ENCODE measurements at regions not wholly inside any gene's neighbourhood (a gene's known extent, or its start where the extent isn't known, plus 50 kb on each side); places are given as distances from the start of the nearest gene placed in this dataset.

DNA sequence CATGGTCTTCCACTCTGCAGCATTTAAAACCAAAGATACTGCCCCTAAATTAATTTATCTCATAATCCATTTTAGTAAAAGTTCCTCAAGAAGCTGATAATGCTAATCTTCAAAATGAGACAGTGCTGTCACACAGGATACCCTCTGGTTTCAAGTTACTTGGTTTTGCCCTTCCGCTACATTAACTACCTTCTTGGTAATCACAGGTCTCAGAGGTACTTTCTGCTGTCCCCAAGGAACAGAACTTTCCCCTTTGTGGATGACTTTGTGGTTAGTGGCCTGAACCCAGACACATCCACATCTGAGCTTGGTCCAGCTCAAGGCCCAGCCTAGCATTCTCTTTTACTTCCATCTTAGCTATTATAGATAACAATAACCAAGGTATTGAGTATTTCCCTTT, 88.8 kb upstream of the TMEM26 start:
- H2AFZ ChIP-seq (ENCODE audit: low read length): no peak overlapping the region
- POLR2A ChIA-PET (ENCODE audit: partially characterized antibody): no interaction called here
- H2BK15ac ChIP-seq (ENCODE audit: low read length): no peak overlapping the region
- no peak overlapping the region for H3K56ac ChIP-seq (replicated peaks; ENCODE audit: insufficient read length, low read depth, low read length)
- no peak overlapping the region for H3K27ac ChIP-seq (ENCODE audit: low read depth, low read length)
- no peak overlapping the region for H4K8ac ChIP-seq (ENCODE audit: extremely low read depth, insufficient read depth, low read length)
- TF ChIP-seq, protein P1, sequence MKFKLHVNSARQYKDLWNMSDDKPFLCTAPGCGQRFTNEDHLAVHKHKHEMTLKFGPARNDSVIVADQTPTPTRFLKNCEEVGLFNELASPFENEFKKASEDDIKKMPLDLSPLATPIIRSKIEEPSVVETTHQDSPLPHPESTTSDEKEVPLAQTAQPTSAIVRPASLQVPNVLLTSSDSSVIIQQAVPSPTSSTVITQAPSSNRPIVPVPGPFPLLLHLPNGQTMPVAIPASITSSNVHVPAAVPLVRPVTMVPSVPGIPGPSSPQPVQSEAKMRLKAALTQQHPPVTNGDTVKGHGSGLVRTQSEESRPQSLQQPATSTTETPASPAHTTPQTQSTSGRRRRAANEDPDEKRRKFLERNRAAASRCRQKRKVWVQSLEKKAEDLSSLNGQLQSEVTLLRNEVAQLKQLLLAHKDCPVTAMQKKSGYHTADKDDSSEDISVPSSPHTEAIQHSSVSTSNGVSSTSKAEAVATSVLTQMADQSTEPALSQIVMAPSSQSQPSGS (IDR thresholded peaks at IDR 0.05; ENCODE audit: low read length): no peak
- TF ChIP-seq EGR1 (IDR thresholded peaks at IDR 0.05; ENCODE audit: borderline replicate concordance, low read depth, low read length) (no peak), ASH2L (IDR thresholded peaks at IDR 0.05; ENCODE audit: low read length) (no peak), RBBP5 (IDR thresholded peaks at IDR 0.05; ENCODE audit: borderline replicate concordance, low read depth, low read length) (no peak), NANOG (IDR thresholded peaks at IDR 0.05; ENCODE audit: insufficient read depth, low read depth, low read length, poor library complexity, severe bottlenecking) (no peak), FOSL1 (IDR thresholded peaks at IDR 0.05; ENCODE audit: insufficient read depth, low read depth, low read length) (no peak)
- TF ChIP-seq, protein P2, sequence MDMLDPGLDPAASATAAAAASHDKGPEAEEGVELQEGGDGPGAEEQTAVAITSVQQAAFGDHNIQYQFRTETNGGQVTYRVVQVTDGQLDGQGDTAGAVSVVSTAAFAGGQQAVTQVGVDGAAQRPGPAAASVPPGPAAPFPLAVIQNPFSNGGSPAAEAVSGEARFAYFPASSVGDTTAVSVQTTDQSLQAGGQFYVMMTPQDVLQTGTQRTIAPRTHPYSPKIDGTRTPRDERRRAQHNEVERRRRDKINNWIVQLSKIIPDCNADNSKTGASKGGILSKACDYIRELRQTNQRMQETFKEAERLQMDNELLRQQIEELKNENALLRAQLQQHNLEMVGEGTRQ (IDR thresholded peaks at IDR 0.05; ENCODE audit: low read length): no peak
- H3K4me2 ChIP-seq (ENCODE audit: insufficient read depth in 1 of 2, low read depth in 2 of 2, low read length in 2 of 2): no peak overlapping the region
- H2BK120ac ChIP-seq (replicated peaks; ENCODE audit: low read depth, low read length): no peak overlapping the region
- no peak overlapping the region for H3K18ac ChIP-seq (ENCODE audit: extremely low read depth, low read length)
- no peaks in the 10 kb centered on the region for H3K27me3 ChIP-seq (replicated peaks in 1 of 4; ENCODE audit: control insufficient read depth in 3 of 4, extremely low read depth in 1 of 4, insufficient read depth in 3 of 4, low read length in 3 of 4)
- H3K4me1 ChIP-seq (replicated peaks in 1 of 4; ENCODE audit: control insufficient read depth in 3 of 4, insufficient read depth in 4 of 4, low read length in 3 of 4): no peaks in the 10 kb centered on the region
- WGBS, 2 experiments (ENCODE audit: extremely low coverage in 1 of 2, insufficient coverage in 1 of 2, insufficient read length in 1 of 2, insufficient replicate concordance in 2 of 2, low coverage in 1 of 2, low lambda C conversion rate in 2 of 2, missing lambda C conversion rate in 1 of 2): 94% methylated on average over 1 of the region's 1 CpG; no CpG with 5 or more reads in 1 of the 2 experiments
- DNase-seq (ENCODE audit: low read depth in 1 of 2, low spot score in 2 of 2): no peak
- no peak overlapping the region for H4K5ac ChIP-seq (ENCODE audit: insufficient read length, low read depth, low read length)
- no peaks in the 10 kb centered on the region for H3K79me2 ChIP-seq (ENCODE audit: control insufficient read depth in 1 of 2, insufficient read depth in 2 of 2, low read length in 2 of 2)
- no peaks in the 10 kb centered on the region for H4K20me1 ChIP-seq (replicated peaks in 1 of 2; ENCODE audit: control insufficient read depth in 1 of 2, insufficient read depth in 2 of 2, low read length in 2 of 2)
- H2BK20ac ChIP-seq (ENCODE audit: low read length): no peak overlapping the region
- H4K91ac ChIP-seq (replicated peaks; ENCODE audit: insufficient read length, low read length): no peak overlapping the region
- no peak overlapping the region for H2BK5ac ChIP-seq (ENCODE audit: low read depth, low read length)
- no peak overlapping the region for H2BK12ac ChIP-seq (ENCODE audit: low read depth, low read length)
- H3K4me3 ChIP-seq (ENCODE audit: extremely low read depth in 1 of 4, insufficient read depth in 2 of 4, low read depth in 3 of 4, low read length in 4 of 4): no peak overlapping the region
- CTCF ChIA-PET (ENCODE audit: partially characterized antibody): interaction anchor here (0.6 to 2.2 kb wide), 4 partner anchors 11 to 440 kb away, joined by 3 to 5 read pairs (median 3); no protein-coding TSS in a partner anchor
- no peaks in the 10 kb centered on the region for H3K79me1 ChIP-seq (ENCODE audit: low read depth, low read length)
- no peaks in the 10 kb centered on the region for H3K36me3 ChIP-seq (ENCODE audit: control insufficient read depth in 2 of 4, insufficient read depth in 4 of 4, low read length in 3 of 4)
- no peak for FAIRE-seq
- no peaks in the 10 kb centered on the region for H3K9me3 ChIP-seq (ENCODE audit: insufficient read depth in 2 of 2, low read depth in 1 of 2, low read length in 1 of 2)
- no peak overlapping the region for H2AK5ac ChIP-seq (ENCODE audit: low read depth, low read length)
- no peak overlapping the region for H3K9ac ChIP-seq (replicated peaks in 1 of 4; ENCODE audit: extremely low read depth in 1 of 4, low read depth in 3 of 4, low read length in 3 of 4)
- no peak overlapping the region for H3K23ac ChIP-seq (ENCODE audit: insufficient read length)
- H3K14ac ChIP-seq (ENCODE audit: insufficient read length): no peak overlapping the region
- no peak overlapping the region for H3K4ac ChIP-seq (replicated peaks; ENCODE audit: insufficient read length, low read depth, low read length)
- no peaks in the 10 kb centered on the region for H3K23me2 ChIP-seq (ENCODE audit: low read depth, low read length)

Measured in H1 (cell line).